Transverse colon (tissue), 4 donors: ENCODE measurements at regions not wholly inside any gene's neighbourhood (a gene's known extent, or its start where the extent isn't known, plus 50 kb on each side); places are given as distances from the start of the nearest gene placed in this dataset.
"Not testable (repeated sequence)": the region's sequence is repeated elsewhere in the genome, so short reads cannot be mapped to it uniquely, and the experiment has no call there.

Experiments
- DNase-seq: peaks from one replicate; pipeline ENCODE4 v3.0.0-alpha.2; 2019
- H3K27ac ChIP-seq, 4 donors: fragments of 200-600 bp; sonication (generic); 2 replicates each; pipeline ENCODE4 v1.5.1; 2016 to 2018; ENCODE audit warnings: inconsistent platforms in 4 of 4
- H3K27me3 ChIP-seq: fragments of 200-600 bp; sonication (generic); 2 replicates; pipeline ENCODE4 v1.5.1; 2017; ENCODE audit warnings: inconsistent platforms
- H3K36me3 ChIP-seq, 4 donors: fragments of 200-600 bp; sonication (generic); 2 replicates each; pipeline ENCODE4 v1.5.1; 2017 to 2019; ENCODE audit warnings: inconsistent platforms in 4 of 4
- H3K4me1 ChIP-seq, 4 donors: fragments of 200-600 bp; sonication (generic); 2 replicates each; pipeline ENCODE4 v1.5.1; 2017 to 2020; ENCODE audit warnings: inconsistent platforms in 4 of 4
- H3K4me3 ChIP-seq, 4 donors: fragments of 200-600 bp; sonication (generic); 1 replicate in 1 of 4; 2 replicates in 3 of 4; pipeline versions ENCODE4 v1.5.1 to v1.6.1; 2017 to 2019; ENCODE audit warnings: inconsistent platforms in 4 of 4
- H3K9me3 ChIP-seq, 2 donors: fragments of 200-600 bp; sonication (generic); 2 replicates each; pipeline ENCODE4 v1.5.1; 2017 to 2019; ENCODE audit warnings: inconsistent platforms in 2 of 2
- WGBS, 2 donors: methylation state at CpG; one replicate each; pipeline ENCODE4 v1.1.5; 2018; ENCODE audit warnings: low coverage in 1 of 2; 5-methylcytosine and 5-hydroxymethylcytosine counted together
- in situ Hi-C, 4 donors: fragments of 200-750 bp; cut with MboI; loops; one replicate each; pipeline versions ENCODE4 v1.15.0 to v1.15.1; 2017; ENCODE audit warnings: low sequenced_read_pairs in 3 of 4, low pct_ligation_motif_present in 1 of 4, low pct_unique_long_range_greater_than_20kb in 1 of 4
- intact Hi-C: fragments of 100-400 bp; cut with DNase I; formaldehyde crosslinking; loops from one replicate; pipeline ENCODE4 v1.15.1; 2023; ENCODE audit warnings: low total_unique reads

DNA sequence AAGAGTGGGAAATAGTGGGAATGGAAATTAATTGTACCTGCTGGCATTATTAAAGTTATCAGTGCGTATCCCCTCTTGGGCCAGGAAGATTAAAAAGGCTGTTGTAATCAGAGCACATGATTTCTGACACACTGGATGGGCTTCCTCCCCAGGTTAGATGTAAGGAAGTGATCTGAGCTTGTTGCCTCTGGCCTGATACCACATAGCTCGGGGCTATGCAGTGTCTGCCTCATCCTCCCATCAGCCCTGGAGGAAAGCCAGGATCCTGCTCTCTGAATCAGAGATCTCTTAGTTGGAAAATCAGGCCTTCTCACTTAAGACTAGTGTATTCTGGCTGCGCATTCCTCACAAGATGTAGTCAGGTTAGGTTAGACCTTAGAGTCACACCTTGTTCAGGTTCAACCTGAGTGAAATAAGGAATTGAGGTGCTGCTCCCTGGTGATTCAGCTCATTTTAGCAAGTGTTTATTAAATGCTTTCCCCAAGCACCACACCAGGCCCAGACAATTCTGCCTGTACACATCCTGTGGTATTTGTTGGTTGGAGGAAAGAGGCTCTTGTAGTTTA, 108.2 kb upstream of the IKBKE start:
- WGBS, 2 donors, result 89% methylated on average over 1 of the region's 3 CpGs; no CpG with 5 or more reads in 1 of the 2 donors
- H3K27ac ChIP-seq, H3K27me3 ChIP-seq, in situ Hi-C loops, H3K4me1 ChIP-seq, DNase-seq, H3K4me3 ChIP-seq, H3K36me3 ChIP-seq, H3K9me3 ChIP-seq, intact Hi-C loops: not testable (repeated sequence)

DNA sequence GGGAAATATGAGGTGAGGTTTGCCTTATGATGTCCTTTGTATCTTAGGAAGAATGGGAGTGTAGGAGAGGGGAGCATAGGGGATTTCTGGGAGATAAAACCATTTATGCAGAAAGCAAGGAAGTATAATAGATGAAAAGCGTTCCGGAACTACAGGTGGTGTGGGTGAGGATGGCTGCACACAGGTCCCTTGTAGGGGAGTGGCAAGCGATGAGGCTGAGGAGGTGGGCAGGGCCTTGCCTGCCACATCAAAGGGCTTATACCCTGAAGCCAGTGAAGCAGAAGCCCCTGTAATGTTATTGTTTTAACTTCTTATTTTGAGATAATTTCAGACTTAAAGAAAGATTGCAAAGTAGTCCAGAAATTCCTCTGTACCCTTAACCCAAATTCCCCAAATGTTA, 107.3 kb upstream of the IKBKE start:
- 97% methylated on average over 3 of the region's 3 CpGs; no CpG with 5 or more reads in 1 of the 2 donors for WGBS, 2 donors
- H3K27me3 ChIP-seq, intact Hi-C loops, H3K27ac ChIP-seq, in situ Hi-C loops, H3K4me1 ChIP-seq, H3K4me3 ChIP-seq, DNase-seq, H3K36me3 ChIP-seq, H3K9me3 ChIP-seq: not testable (repeated sequence)

DNA sequence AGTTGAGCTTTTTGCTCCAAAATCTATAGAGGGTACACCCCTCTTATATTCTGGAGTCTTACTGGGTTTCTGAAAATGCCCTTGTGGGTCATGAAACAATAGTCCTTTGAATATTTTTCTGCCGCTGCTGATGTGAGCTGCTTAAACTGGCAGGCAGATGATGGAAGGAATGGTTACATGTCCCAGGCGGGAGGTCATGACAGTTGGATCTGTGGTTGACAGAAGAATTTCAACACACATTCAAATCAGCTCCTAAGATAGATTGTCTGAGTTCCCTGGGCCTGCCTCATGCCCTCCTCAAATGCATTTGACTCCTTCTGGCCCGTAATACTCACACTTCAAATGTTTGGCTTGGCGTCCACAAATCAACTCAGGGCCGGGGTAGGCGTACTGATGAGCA, 105.0 kb upstream of the IKBKE start:
- intact Hi-C loops, in situ Hi-C loops, H3K36me3 ChIP-seq, H3K9me3 ChIP-seq, H3K27me3 ChIP-seq, H3K4me1 ChIP-seq, DNase-seq, H3K4me3 ChIP-seq, H3K27ac ChIP-seq: not testable (repeated sequence)
- WGBS, 2 donors, result 91% methylated on average over 6 of the region's 6 CpGs; no CpG with 5 or more reads in 1 of the 2 donors

DNA sequence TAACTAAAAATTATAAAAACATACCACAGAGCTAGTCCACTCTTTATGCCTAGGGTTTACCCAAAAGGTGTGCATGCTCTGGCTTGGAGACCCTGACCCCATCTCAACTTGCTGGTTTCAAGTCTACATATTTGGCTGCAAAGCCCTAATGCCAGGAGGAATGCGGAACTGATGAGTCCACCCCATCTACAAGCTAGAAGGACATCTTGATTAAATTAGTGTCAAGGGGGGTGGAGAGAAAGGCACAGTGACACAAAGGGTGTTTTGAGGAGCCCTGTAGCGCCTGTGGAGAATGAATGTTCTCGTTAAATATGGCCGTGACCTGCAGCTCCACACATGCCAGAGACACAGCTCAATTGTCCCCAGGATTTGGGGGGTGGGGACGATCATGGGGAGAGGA, 104.1 kb upstream of the IKBKE start:
- intact Hi-C loops, H3K9me3 ChIP-seq, in situ Hi-C loops, H3K27ac ChIP-seq, DNase-seq, H3K4me1 ChIP-seq, H3K27me3 ChIP-seq, H3K36me3 ChIP-seq, H3K4me3 ChIP-seq: not testable (repeated sequence)
- 96% methylated on average over 5 of the region's 5 CpGs; no CpG with 5 or more reads in 1 of the 2 donors for WGBS, 2 donors

DNA sequence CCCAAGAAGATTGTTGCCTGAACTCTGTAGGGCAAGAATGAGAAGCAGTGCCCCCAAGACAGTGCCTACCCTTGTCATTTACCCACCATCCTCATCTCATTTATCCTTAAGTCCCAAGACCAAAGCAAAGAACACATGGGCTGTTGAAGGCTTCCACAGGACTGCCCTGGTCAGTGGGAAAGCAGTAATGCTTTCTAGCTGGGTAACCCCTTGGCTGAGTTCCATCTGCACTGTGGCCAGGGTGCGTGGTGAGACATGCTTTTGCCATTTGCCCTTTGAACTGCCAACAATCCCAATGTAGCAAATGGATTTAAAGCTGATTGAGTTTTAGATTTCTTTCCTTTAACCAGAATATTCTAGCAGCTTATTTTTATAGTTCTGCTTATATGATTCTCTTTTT, 103.5 kb upstream of the IKBKE start:
- H3K36me3 ChIP-seq, intact Hi-C loops, in situ Hi-C loops, H3K4me1 ChIP-seq, DNase-seq, H3K9me3 ChIP-seq, H3K27ac ChIP-seq, H3K4me3 ChIP-seq, H3K27me3 ChIP-seq: not testable (repeated sequence)
- no CpG with 5 or more reads among the region's 1 CpG for WGBS, 2 donors

DNA sequence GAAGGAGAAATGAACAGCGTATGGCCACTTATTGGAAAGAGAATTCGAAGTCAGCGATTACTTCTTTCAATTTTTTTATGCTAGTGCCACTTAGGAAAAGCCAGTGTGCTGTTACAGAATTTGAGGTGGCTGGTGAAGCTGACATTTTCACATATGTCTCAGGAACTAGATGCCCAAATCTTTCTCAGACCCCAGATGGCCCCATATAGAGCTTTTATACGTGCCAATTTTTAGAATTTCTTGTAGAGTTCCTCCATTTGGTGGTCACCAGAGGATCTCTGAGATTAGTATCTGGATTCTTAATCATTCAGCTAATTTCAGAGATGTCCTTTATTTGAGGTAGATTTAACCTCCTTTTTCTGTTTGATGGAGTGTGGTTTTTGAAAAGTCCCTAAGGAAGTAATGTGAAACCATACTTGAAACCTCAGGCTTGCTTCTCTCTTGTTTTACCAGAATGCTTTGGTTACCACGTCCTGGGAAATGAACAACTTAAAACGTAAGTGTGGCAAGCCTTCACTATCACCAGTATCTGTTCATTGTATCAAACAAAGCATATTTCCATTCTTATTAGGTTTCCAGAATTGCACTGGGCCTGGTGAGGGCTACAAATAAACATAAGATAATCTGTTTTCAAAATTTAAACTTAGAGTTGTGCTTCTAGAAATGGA, 102.2 kb upstream of the IKBKE start:
- intact Hi-C loops, H3K9me3 ChIP-seq, H3K36me3 ChIP-seq, H3K4me3 ChIP-seq, H3K27me3 ChIP-seq, in situ Hi-C loops, DNase-seq, H3K4me1 ChIP-seq, H3K27ac ChIP-seq: not testable (repeated sequence)
- no CpG with 5 or more reads among the region's 6 CpGs for WGBS, 2 donors

DNA sequence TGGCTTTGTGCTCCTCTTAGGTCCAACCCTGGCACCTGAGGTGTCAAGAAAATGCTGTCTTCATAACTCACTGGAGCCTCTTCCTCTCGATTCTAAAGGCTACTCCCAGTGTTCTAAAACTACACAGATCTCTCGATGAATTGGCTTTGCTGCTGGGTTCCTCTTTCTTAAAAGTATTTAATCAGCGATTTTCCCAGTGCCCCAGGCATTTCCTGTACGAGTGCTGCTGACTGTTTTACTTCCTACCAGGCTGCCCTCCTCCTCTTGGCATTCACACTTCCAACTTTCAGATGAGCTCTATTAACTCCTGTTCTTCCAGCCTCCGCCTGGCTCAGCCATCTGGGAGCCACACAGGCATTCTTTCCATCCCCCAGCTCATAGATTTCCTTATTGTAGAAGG, 95.6 kb upstream of the IKBKE start:
- H3K4me1 ChIP-seq, H3K27me3 ChIP-seq, H3K9me3 ChIP-seq, DNase-seq, H3K27ac ChIP-seq, H3K36me3 ChIP-seq, H3K4me3 ChIP-seq, intact Hi-C loops, in situ Hi-C loops: not testable (repeated sequence)
- WGBS, 2 donors, result no CpG with 5 or more reads among the region's 5 CpGs

DNA sequence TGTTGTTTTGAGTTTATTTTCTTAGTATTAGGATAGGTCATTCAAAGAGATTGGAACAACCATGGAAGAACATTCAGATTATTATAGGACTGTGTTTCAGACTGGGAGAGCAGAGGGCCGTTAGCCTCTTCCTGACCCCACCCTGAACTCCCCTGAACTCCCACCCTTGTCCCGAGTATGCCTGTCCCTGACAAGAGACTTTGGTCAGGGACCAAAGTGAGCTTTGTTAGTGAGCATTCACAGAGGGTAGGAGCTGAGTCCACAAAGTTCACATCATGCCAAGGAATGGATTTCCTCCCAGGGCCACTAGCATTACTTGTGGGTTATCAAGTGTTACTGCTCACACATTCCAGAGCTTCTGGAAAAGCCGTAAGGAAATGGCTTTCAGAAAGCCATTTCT, 94.7 kb upstream of the IKBKE start:
- H3K36me3 ChIP-seq, DNase-seq, H3K27ac ChIP-seq, intact Hi-C loops, H3K4me1 ChIP-seq, H3K27me3 ChIP-seq, H3K9me3 ChIP-seq, H3K4me3 ChIP-seq, in situ Hi-C loops: not testable (repeated sequence)
- WGBS, 2 donors, result 74% methylated on average over 2 of the region's 3 CpGs; no CpG with 5 or more reads in 1 of the 2 donors

DNA sequence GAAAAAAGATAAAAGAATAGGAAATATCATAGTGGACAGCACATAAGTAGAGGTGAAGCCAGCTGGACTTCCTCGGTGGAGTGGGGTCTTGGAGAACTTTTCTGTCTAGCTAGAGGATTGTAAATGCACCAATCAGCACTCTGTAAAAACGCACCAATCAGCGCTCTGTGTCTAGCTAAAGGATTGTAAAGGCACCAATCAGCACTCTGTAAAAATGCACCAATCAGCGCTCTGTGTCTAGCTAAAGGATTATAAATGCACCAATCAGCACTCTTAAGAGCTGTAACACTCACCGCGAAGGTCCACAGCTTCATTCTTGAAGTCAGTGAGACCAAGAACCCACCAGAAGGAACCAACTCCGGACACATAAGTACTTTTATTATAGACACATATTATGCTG, 91.8 kb upstream of the IKBKE start:
- WGBS, 2 donors, result 96 to 98% methylated on average over 7 of the region's 7 CpGs
- intact Hi-C loops, H3K27me3 ChIP-seq, in situ Hi-C loops, DNase-seq, H3K36me3 ChIP-seq, H3K27ac ChIP-seq, H3K4me3 ChIP-seq, H3K4me1 ChIP-seq, H3K9me3 ChIP-seq: not testable (repeated sequence)

DNA sequence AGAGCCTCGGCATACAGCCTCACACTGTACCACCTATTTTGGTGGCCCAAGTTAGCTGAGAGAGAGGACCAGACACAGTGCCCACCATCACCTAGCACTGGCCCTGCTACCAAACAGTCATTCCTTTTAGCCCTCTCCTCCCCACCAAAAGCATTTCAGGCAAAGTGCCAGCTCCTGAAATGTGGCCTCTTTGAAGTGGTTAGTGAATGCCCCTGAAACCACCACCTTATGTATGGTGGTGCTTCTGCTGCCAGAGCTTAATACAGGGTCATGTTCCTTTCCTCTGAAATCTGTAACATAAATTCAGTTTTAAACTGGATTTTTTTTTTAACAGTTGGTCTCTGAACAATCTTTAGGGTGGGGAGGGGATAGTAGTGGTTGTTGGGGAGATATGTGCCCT, 91.0 kb upstream of the IKBKE start:
- H3K36me3 ChIP-seq, DNase-seq, intact Hi-C loops, in situ Hi-C loops, H3K9me3 ChIP-seq, H3K4me1 ChIP-seq, H3K27ac ChIP-seq, H3K4me3 ChIP-seq, H3K27me3 ChIP-seq: not testable (repeated sequence)
- WGBS, 2 donors, result no CpG with 5 or more reads among the region's 1 CpG

DNA sequence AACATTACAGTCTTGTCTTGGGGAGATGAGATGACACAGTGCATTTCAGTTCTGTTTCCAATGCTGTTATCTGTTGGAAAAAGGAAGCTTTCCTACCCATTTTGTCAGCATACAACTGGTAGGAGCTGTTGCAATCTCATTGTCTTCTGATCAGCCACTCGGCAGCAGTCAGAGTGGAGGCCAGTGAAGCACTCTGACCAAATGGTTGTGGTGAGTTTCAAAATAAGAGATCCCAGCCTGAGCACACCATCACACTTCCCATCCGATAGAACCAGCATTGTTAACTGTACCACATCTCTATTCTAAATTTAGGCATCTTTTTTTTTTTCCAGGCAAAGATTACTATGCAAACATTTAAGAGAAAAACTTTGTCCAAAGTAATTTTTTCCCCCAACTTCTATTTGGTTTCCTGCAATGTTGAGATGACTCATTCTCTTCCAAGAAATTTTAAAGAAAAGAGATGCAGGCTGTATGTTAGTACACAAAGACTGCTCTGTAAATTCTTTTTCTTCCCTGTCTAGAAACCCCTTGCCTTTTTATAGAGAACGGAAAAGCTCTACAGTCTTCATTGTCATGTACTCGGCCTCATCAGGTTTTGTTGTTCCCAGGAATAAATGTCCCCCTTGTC, 90.0 kb upstream of the IKBKE start:
- H3K4me3 ChIP-seq, H3K36me3 ChIP-seq, H3K27me3 ChIP-seq, H3K9me3 ChIP-seq, H3K27ac ChIP-seq, intact Hi-C loops, DNase-seq, in situ Hi-C loops, H3K4me1 ChIP-seq: not testable (repeated sequence)
- 50 to 56% methylated on average over 1 to 2 of the region's 4 CpGs for WGBS, 2 donors
